ENCODE measurements at regions not wholly inside any gene's neighbourhood (a gene's known extent, or its start where the extent isn't known, plus 50 kb on each side); places are given as distances from the start of the nearest gene placed in this dataset.

DNA sequence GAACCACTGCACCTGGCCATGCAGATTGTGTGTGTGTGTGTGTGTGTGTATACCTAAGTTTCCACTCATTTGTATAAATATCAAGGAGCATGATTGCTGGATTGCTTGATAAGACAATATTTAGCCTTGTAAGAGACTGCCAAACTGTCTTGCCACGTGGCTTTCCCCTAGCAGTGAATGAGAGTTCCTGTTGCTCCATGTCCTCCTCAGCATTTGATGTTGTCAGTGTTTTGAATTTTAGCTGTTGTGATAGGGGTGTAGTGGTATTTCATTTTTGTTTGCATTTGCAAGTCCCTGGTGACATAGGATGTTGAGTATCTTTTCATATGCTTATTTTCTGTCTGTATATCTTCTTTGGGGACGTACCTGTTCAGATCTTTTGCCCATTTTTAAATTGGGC is 99.0 kb upstream of the ZNF536 start:
- DNase-seq = no peak
- CTCF ChIA-PET = no interaction called here
- Mint-ChIP-seq H3K9me3 (ENCODE audit: low read depth, unreplicated experiment) (peaks cover 5% of the 10 kb centered on the region), H3K4me1 (ENCODE audit: low read depth, unreplicated experiment) (no peaks in the 10 kb centered on the region), H3K36me3 (ENCODE audit: insufficient read depth, unreplicated experiment) (no peaks in the 10 kb centered on the region), H3K27me3 (ENCODE audit: unreplicated experiment) (no peaks in the 10 kb centered on the region), H3K4me3 (ENCODE audit: low read depth, unreplicated experiment) (no peak overlapping the region), H3K27ac (ENCODE audit: unreplicated experiment) (no peak overlapping the region)
- TF ChIP-seq CTCF (IDR thresholded peaks at IDR 0.05; ENCODE audit: unreplicated experiment) = no peak
- no TSS peak for BruUV-seq (replicated peaks)
- intact Hi-C loops (cut with micrococcal nuclease; ENCODE audit: unreplicated experiment) = no loop called here

GRCh38 chr19:30274987-30275386 is 97.2 kb upstream of the ZNF536 start:
- TF ChIP-seq CTCF (IDR thresholded peaks at IDR 0.05; ENCODE audit: unreplicated experiment) = no peak
- Mint-ChIP-seq H3K27me3 (ENCODE audit: unreplicated experiment) (no peaks in the 10 kb centered on the region), H3K9me3 (ENCODE audit: low read depth, unreplicated experiment) (peaks cover 11% of the 10 kb centered on the region), H3K27ac (ENCODE audit: unreplicated experiment) (no peak overlapping the region), H3K36me3 (ENCODE audit: insufficient read depth, unreplicated experiment) (no peaks in the 10 kb centered on the region), H3K4me3 (ENCODE audit: low read depth, unreplicated experiment) (no peak overlapping the region), H3K4me1 (ENCODE audit: low read depth, unreplicated experiment) (no peaks in the 10 kb centered on the region)
- intact Hi-C loops (cut with micrococcal nuclease; ENCODE audit: unreplicated experiment) = no loop called here
- no TSS peak for BruUV-seq (replicated peaks)
- no peak for DNase-seq
- CTCF ChIA-PET = no interaction called here

- CTCF ChIA-PET = no interaction called here
- no peak for TF ChIP-seq CTCF (IDR thresholded peaks at IDR 0.05; ENCODE audit: unreplicated experiment)
- Mint-ChIP-seq H3K27ac (ENCODE audit: unreplicated experiment) (no peak overlapping the region), H3K36me3 (ENCODE audit: insufficient read depth, unreplicated experiment) (no peaks in the 10 kb centered on the region), H3K4me1 (ENCODE audit: low read depth, unreplicated experiment) (no peaks in the 10 kb centered on the region), H3K9me3 (ENCODE audit: low read depth, unreplicated experiment) (peaks cover 11% of the 10 kb centered on the region), H3K27me3 (ENCODE audit: unreplicated experiment) (no peaks in the 10 kb centered on the region), H3K4me3 (ENCODE audit: low read depth, unreplicated experiment) (no peak overlapping the region)
- intact Hi-C loops (cut with micrococcal nuclease; ENCODE audit: unreplicated experiment) = no loop called here
- BruUV-seq (replicated peaks) = no TSS peak
- DNase-seq = no peak
These were observed 95.9 kb upstream of the ZNF536 start for GRCh38 chr19:30276011-30276882.

GRCh38 chr19:30276883-30277280 is 95.3 kb upstream of the ZNF536 start:
- Mint-ChIP-seq H3K4me1 (ENCODE audit: low read depth, unreplicated experiment) (no peaks in the 10 kb centered on the region), H3K36me3 (ENCODE audit: insufficient read depth, unreplicated experiment) (no peaks in the 10 kb centered on the region), H3K27me3 (ENCODE audit: unreplicated experiment) (no peaks in the 10 kb centered on the region), H3K9me3 (ENCODE audit: low read depth, unreplicated experiment) (peaks cover 11% of the 10 kb centered on the region), H3K27ac (ENCODE audit: unreplicated experiment) (no peak overlapping the region), H3K4me3 (ENCODE audit: low read depth, unreplicated experiment) (no peak overlapping the region)
- TF ChIP-seq CTCF (IDR thresholded peaks at IDR 0.05; ENCODE audit: unreplicated experiment) = no peak
- no peak for DNase-seq
- BruUV-seq (replicated peaks) = no TSS peak
- intact Hi-C loops (cut with micrococcal nuclease; ENCODE audit: unreplicated experiment) = no loop called here
- CTCF ChIA-PET = no interaction called here

All from Calu3 (cell line).